ENCODE measurements at regions not wholly inside any gene's neighbourhood (a gene's known extent, or its start where the extent isn't known, plus 50 kb on each side); places are given as distances from the start of the nearest gene placed in this dataset.
"Not testable (repeated sequence)": the region's sequence is repeated elsewhere in the genome, so short reads cannot be mapped to it uniquely, and the experiment has no call there.

- no peak for DNase-seq
Observed at GRCh38 chr9:107824556-107824955, 335.0 kb upstream of the KLF4 start.

DNA sequence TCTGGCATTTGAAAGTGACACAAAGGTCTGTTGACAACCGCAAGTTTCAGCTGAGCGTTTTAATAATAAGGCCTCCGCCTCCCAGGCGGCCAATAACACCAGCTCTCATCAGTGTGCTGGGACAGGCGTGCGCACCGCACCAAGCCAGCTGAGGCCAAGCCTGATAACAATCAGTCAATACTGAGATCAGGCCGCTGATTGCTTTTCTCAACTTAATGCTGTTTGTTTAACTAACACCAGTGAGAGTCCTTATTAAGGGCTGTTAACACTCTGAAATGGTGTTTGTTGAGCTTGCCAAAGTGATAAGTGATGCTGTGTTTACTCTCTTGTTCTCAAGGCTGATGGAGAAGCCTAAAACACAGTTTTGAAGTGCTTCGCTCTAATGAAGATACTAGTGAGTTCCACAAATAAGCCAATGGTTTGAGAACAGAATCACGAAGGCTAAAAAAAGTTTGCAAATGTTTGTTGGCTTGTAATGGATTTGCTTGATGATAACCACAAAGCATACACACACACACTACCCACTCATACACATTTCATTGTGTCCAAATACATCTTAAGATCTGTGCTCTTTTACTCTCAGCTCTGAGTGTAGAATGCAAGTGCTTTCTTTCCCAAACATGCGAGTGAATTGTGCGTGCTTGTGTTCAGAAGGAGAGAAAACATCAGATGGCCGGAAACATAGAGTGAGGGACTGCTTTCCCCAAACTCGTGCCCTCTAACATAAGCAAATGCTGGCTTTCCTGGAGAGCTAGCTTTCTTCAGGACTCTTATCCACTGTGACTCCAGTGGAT lies 330.4 kb upstream of the KLF4 start:
- DNase-seq: no peak

- DNase-seq: not testable (repeated sequence)
Observed at GRCh38 chr9:107818503-107818829, 328.9 kb upstream of the KLF4 start.

- not testable (repeated sequence) for DNase-seq
Observed at GRCh38 chr9:107817595-107818502, 328.3 kb upstream of the KLF4 start.

- DNase-seq: peak; percentile 63
Observed at GRCh38 chr9:107816561-107817021, 327.0 kb upstream of the KLF4 start.

GRCh38 chr9:107815782-107816560 lies 326.4 kb upstream of the KLF4 start:
- DNase-seq: peak; percentile 72

DNA sequence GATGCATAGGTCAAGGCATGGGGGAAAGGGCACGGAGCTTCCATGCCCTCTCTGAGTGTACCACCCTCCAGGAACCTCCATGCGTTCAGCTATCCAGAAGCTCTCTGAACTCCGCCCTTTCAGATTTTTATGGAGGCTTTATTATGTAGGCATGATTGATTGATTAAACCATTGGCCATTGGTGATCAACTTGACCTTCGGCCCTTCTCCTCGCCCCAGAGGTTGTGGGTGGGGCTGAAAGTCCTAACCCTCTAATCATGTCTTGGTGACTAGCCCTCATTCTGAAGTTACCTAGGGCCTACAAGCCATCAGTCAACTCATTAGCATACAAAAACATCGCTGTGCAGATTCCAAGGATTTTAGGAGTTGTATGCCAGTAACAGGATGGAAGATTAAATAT lies 323.7 kb upstream of the KLF4 start:
- DNase-seq: no peak

- no peak for DNase-seq
Observed at GRCh38 chr9:107810461-107810961, 320.9 kb upstream of the KLF4 start.

GRCh38 chr9:107809871-107810460 lies 320.4 kb upstream of the KLF4 start:
- DNase-seq: no peak

- DNase-seq: no peak
Observed at GRCh38 chr9:107807183-107807582, 317.6 kb upstream of the KLF4 start.

- no peak for DNase-seq
Observed at GRCh38 chr9:107805201-107805600, 315.6 kb upstream of the KLF4 start.

DNA sequence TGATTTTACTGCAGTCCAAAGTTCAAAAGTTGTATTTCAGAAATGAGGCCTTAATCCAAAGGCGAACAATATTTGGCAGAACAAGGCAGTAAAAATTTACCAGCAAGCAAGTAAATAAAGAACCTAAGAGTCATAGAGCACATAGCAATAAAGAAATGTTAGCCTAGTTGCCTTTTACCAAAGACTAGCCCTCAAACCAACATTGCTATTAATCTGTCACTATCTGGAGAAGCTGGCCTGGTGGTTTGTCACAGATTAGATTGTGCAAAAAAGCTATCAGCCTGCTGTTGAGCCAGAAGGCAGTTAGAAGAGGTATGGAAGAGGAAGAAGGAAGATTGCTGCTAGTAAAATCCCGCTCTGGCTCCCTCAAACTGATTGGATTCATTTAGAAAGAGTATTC lies 304.7 kb upstream of the KLF4 start:
- no peak for DNase-seq

GRCh38 chr9:107793541-107793940 lies 304.0 kb upstream of the KLF4 start:
- no peak for DNase-seq

- DNase-seq: no peak
Observed at GRCh38 chr9:107792596-107792995, 303.0 kb upstream of the KLF4 start.

DNA sequence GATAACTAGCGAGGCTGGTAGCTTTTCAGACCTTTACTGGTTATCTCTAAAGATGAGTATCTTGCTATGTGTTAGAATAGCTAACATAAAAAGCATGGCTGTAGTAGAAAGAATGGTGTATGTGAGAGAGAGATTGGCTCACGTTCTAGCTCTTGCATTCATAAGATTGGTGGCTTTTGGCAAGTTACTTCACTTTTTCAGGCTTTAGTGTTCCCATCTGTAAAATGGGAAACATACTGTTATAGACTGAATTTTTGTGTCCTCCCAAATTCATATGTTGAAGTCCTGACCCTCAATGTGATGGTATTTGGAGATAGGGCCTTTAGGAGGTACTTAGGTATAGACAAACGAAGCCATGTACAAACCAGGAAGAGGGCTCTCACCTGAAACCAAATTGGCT lies 302.4 kb upstream of the KLF4 start:
- DNase-seq: no peak

- no peak for DNase-seq
Observed at GRCh38 chr9:107789001-107789700, 299.6 kb upstream of the KLF4 start.

- no peak for DNase-seq
Observed at GRCh38 chr9:107786561-107786960, 297.0 kb upstream of the KLF4 start.

- peak; percentile 49 for DNase-seq
Observed at GRCh38 chr9:107784235-107784958, 294.8 kb upstream of the KLF4 start.

DNA sequence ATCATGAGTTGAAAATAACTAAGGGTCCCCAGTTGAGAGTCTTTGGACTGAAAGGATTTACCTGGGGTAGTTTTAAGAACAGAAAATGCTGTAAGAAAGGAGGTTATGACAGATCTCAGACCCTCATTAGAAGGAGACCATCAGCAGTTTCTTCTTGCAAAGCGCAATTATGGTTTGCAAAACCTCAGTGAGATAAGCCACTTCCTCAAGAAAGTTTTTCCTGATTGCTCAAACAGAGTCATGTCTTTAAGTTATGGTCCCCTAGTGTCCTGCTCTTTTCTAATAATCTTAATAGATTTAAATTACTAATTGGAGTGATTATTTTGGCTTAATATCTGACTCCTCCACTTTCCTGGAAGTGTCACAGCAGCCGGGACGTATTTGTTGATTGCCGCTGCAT lies 293.2 kb upstream of the KLF4 start:
- no peak for DNase-seq

DNA sequence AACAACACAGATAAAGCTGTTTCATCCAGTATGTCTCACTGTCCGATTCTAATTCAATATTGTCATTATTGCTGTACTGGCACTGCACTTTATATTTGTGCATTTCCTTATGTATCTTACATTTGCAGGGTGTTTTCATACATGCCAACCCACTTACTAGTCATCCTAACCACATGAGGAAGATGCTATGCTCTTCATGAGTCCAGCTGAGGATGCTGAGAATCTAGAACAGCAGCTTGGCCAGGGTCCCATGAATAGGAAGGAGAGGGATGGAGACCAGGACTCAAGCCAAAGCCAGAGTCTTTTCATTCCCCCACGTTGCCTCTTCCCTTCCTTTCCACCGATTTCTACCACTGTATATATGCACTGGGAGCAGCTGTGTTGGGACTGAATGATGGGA lies 292.8 kb upstream of the KLF4 start:
- peak; percentile 24 for DNase-seq

DNA sequence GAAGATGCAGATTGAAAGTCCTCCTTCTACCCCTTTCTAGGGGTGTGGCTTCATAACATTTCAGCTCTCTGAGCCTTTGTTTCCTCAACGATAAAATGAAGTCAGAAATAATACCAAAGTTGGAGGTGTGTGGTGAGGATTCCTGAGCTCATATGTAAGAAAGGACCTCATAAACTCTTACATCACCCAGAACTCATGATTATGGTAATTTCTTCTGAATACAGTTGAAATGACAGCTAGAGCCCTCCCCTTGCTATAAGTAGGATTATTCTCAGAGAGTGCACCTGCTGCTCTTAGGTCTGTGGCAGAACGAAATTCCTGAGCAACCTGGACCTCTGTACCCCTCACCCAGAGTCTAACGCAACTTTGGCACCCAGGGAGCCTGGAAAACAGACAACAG lies 291.4 kb upstream of the KLF4 start:
- DNase-seq: no peak
